ENCODE measurements at regions not wholly inside any gene's neighbourhood (a gene's known extent, or its start where the extent isn't known, plus 50 kb on each side); places are given as distances from the start of the nearest gene placed in this dataset.
"Not testable (repeated sequence)": the region's sequence is repeated elsewhere in the genome, so short reads cannot be mapped to it uniquely, and the experiment has no call there.

DNA sequence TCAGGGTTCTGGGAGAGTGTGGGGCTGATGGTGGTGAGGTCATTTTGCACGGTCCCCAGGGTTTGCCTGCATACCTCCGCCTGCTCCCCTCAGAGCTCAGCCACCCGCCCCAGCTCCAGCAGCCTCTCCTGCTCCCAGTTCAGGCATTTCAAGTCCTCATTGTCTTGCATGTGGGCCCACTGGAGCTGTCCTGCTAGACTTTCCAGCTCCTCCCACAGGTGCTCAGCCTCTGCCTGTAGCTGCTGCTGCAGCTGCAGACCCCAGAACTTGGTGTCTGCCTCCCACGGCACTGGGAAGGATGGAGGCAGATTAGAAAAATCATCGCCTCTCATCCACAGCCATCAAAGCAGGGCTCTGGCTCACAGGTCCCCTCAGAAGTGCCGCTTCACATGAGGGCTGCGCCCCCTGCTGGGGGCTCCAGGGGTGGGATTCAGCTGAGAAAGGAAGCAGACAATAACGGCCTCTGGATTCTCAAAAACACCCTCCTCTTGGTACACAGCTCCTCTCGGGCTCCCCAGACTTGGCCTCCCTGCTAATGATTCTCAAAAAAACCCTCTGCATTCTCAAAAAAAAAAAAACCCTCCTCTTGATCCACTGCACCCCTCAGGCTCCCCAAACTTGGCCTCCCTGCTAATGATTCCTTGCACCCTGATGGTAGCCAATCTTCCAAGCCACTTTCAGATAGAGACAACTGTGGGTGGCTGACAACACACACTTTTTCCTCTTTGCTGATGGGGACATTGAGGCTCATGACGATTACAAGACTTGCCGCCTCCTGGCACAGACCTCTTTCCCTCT is 89.3 kb upstream of the C2CD4B start:
- peaks cover 0 to 2% of the 10 kb centered on the region in 2 donors for H3K9me3 Mint-ChIP-seq
- no peak overlapping the region for H3K27ac Mint-ChIP-seq
- H3K36me3 Mint-ChIP-seq: no peaks in the 10 kb centered on the region
- H3K4me3 Mint-ChIP-seq: no peak overlapping the region
- no peaks in the 10 kb centered on the region for H3K4me1 Mint-ChIP-seq
- no peak for DNase-seq
- peaks cover 20 to 21% of the 10 kb centered on the region in 2 donors for H3K27me3 Mint-ChIP-seq
- peak; percentile 60 to 63 for ATAC-seq (replicated peaks)

DNA sequence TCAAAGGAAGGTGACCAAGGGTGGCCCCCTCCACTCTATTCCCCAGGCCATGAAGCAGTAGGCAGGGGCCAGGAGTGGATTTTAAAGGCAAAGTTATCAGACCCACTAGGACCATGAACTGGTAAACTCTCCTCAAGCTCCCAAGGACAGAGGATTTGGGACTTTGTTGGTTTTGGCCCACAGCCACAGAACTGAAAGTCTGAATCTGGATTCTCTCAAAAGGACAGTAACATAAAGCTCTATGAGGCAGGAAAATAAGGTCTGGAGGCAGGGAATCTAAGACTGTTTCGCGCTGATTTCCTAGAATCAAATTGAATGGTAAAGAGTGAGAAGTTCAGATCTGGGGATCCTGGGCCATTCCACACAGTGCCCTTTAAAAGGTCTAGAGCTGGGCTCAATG is 91.3 kb upstream of the C2CD4B start:
- H3K9me3 Mint-ChIP-seq; ATAC-seq (replicated peaks); H3K4me3 Mint-ChIP-seq; DNase-seq; H3K27ac Mint-ChIP-seq; H3K36me3 Mint-ChIP-seq; H3K4me1 Mint-ChIP-seq: not testable (repeated sequence)
- peaks cover 20 to 21% of the 10 kb centered on the region in 2 donors for H3K27me3 Mint-ChIP-seq

DNA sequence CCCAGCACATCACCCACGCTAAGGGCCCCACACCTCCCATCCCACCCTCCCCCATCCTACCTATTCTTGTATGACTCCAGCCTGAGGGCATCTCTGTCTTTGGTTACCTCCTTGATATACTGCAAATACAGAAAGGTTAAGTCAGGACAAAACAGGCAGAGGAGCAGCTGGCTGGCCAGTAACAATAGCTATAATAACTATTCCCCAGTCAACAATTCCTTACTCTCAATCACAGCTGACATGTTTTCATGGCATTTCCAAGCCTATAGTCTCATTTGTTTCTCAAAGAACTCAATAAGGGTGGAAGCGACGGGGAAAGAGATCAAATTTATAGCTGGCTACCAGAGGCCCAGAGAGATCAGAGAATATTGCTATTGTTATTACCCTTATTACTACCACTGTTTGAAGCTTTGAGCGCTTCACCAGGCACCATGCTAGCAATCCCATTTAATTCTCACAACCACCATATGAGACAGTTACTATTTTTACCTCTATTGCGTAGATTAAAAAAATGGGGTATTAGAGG is 93.0 kb upstream of the C2CD4B start:
- no peak overlapping the region for H3K27ac Mint-ChIP-seq
- H3K36me3 Mint-ChIP-seq: no peaks in the 10 kb centered on the region
- H3K4me3 Mint-ChIP-seq: no peak overlapping the region
- no peaks in the 10 kb centered on the region for H3K4me1 Mint-ChIP-seq
- DNase-seq (no peak), ATAC-seq (replicated peaks) (no peak)
- peaks cover 13 to 15% of the 10 kb centered on the region in 2 donors for H3K27me3 Mint-ChIP-seq
- H3K9me3 Mint-ChIP-seq: peaks cover 17 to 18% of the 10 kb centered on the region in 2 donors

DNA sequence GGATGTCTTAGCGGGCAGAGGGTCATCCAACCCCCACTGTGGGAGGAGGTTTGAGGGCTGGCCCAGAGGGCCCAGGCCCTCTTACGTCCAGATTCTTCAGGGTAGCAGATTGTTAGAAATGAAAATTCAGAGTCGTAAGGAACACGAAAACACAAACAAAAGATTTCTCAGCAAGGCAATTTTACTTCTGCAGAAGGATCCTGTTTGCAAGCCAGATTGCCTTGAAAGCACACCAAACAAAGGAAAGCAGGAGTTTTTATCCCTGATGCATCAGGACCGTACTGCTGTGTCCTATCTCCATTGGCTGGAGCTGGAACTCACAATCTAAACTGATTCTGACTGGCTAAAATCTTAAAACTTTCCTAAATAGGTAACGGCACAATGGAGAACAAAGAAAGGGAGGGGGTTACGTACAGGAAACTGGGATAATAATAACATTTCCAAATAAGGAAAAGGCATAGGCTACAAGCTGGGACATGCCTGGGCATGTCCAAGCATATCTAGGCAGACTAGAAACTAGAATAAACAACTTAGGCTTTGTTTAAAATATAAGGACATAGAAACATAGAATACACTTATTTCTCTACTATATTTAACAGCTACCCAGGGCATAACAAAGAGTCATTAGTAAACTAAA is 97.3 kb upstream of the C2CD4B start:
- ATAC-seq (replicated peaks) (no peak), DNase-seq (no peak)
- Mint-ChIP-seq H3K27ac (no peak overlapping the region), H3K36me3 (no peaks in the 10 kb centered on the region), H3K9me3 (peaks cover 27 to 30% of the 10 kb centered on the region in 2 donors), H3K4me3 (no peak overlapping the region), H3K27me3 (no peaks in the 10 kb centered on the region), H3K4me1 (no peaks in the 10 kb centered on the region)

DNA sequence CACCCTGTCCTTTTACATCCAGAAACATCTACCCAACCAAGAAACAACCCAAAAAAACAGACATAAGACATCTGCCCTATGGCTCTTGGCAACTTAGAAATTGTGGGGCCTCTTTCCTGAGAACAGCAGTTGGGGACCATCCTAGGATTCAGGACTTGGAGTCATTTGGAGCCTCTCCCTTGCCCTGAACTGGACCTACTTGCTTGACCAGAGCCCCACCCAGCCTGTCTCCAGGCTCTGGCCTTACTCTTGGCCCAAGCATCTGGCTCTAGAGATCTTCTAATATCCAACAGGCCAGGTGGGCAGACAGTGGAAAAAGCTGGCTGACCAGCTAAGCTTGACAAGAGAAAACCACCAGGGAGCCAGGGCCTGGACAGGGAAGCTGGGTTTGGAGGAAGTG is 99.1 kb upstream of the C2CD4B start:
- Mint-ChIP-seq H3K36me3 (no peaks in the 10 kb centered on the region), H3K4me1 (no peaks in the 10 kb centered on the region), H3K4me3 (no peak overlapping the region), H3K9me3 (peaks cover 35 to 38% of the 10 kb centered on the region in 2 donors), H3K27me3 (no peaks in the 10 kb centered on the region), H3K27ac (no peak overlapping the region)
- ATAC-seq (replicated peaks) (no peak), DNase-seq (no peak)

DNA sequence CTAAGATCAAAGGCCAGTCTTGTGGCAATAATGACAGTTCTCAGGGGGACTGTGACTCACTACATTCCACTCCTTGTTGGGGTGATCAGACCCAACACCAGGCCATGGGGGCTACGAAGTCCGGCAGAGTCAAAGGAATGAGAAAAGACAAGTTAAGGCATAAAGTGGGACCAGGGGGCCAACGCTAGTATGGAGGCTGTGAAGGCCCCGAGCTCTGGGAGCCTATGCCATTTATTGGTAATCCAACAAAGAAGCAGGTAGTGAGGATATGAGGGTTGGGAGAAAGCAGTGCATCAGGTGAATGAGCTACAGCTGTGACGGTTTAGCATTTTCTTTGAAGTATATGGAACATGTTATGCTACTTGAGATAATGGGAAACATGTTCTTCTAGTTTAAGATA is 104.4 kb upstream of the C2CD4B start:
- Mint-ChIP-seq H3K9me3 (peaks cover 18 to 24% of the 10 kb centered on the region in 2 donors), H3K36me3 (peaks cover 0 to 11% of the 10 kb centered on the region in 2 donors), H3K27me3 (no peaks in the 10 kb centered on the region), H3K4me1 (no peaks in the 10 kb centered on the region), H3K27ac (no peak overlapping the region), H3K4me3 (no peak overlapping the region)
- no peak for DNase-seq
- no peak for ATAC-seq (replicated peaks)

DNA sequence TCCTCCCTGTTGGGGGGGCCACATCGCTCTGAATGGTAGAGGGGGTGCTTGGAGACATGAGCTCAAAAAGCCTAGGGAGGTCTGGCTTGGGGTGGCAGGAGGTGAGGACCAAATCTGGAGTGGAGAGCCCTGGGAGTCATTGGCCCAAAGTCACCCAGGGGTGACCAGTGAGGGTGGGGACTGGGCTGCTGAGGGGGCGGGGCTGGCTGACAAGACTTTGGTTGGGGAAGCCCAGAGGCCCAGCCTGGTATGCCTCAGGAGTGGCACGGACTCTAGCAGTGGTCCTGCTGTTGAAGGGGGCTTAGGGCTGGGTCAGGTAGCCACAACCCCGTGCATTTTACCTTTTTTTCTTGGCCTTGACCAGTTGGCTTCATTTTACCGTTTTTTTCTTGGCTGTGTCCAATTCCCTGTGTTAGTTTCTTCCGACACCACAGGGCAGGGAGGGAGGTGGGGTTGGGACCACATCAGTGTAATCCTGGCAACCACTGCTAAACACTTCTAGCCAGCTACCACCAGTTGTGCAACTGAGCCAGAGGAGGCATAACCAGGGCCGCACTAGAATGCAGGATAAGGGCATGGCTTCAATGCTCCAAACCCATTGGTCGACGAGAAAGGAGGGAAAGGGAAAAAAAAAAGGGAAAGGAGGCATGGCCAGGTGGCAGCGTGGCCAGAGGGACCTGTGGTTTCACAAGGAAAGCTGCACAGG is 105.3 kb upstream of the C2CD4B start:
- Mint-ChIP-seq H3K36me3 (peaks cover 0 to 11% of the 10 kb centered on the region in 2 donors), H3K9me3 (peaks cover 18 to 22% of the 10 kb centered on the region in 2 donors), H3K4me1 (no peaks in the 10 kb centered on the region), H3K27me3 (no peaks in the 10 kb centered on the region), H3K27ac (no peak overlapping the region), H3K4me3 (no peak overlapping the region)
- no peak for ATAC-seq (replicated peaks)
- DNase-seq: no peak

DNA sequence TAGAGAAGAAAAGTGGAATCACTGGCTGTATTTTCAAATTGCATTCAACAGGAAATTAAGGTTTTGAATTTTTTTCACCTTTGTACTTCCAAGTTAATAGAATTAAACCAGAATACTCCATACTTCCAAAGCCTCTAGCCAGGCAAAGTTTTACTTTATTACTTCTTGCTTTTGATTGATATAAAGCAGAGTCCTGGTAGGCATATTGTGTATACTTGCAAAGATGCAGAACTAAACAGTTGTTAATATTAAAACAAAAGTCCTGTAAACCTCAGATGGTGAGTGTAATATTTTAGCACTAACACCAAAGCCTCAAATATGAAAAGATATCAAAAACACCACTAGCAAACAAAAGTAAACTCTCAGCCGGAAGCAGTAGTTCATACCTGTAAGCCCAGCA is 107.2 kb upstream of the C2CD4B start:
- no peak for DNase-seq
- H3K27me3 Mint-ChIP-seq: no peaks in the 10 kb centered on the region
- no peak overlapping the region for H3K4me3 Mint-ChIP-seq
- H3K4me1 Mint-ChIP-seq: no peaks in the 10 kb centered on the region
- H3K9me3 Mint-ChIP-seq: peaks cover 11 to 24% of the 10 kb centered on the region in 2 donors
- ATAC-seq (replicated peaks): no peak
- peaks cover 0 to 11% of the 10 kb centered on the region in 2 donors for H3K36me3 Mint-ChIP-seq
- H3K27ac Mint-ChIP-seq: no peak overlapping the region

DNA sequence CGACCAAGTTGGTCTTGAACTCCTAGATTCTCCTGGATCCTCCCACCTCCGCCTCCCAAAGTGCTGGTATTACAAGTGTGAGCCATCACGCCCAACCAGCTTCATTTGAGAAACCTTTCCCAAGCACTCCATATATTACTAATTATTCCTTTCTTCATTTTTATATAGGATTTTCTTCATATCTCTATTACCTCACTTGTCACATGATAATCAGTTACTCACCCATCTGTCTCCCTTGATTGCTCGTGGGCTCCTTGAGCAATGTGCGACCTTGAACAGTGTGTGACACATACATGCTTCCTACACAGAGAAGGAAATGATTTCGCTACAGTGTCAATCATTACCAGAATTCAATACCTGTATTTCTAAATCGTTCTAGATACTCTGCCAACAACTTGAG is 110.7 kb upstream of the C2CD4B start:
- peaks cover 0 to 6% of the 10 kb centered on the region in 2 donors for H3K9me3 Mint-ChIP-seq
- H3K27ac Mint-ChIP-seq: no peak overlapping the region
- H3K4me3 Mint-ChIP-seq: no peak overlapping the region
- ATAC-seq (replicated peaks): no peak
- no peak for DNase-seq
- H3K4me1 Mint-ChIP-seq: no peaks in the 10 kb centered on the region
- no peaks in the 10 kb centered on the region for H3K27me3 Mint-ChIP-seq
- H3K36me3 Mint-ChIP-seq: peaks cover 0 to 2% of the 10 kb centered on the region in 2 donors

DNA sequence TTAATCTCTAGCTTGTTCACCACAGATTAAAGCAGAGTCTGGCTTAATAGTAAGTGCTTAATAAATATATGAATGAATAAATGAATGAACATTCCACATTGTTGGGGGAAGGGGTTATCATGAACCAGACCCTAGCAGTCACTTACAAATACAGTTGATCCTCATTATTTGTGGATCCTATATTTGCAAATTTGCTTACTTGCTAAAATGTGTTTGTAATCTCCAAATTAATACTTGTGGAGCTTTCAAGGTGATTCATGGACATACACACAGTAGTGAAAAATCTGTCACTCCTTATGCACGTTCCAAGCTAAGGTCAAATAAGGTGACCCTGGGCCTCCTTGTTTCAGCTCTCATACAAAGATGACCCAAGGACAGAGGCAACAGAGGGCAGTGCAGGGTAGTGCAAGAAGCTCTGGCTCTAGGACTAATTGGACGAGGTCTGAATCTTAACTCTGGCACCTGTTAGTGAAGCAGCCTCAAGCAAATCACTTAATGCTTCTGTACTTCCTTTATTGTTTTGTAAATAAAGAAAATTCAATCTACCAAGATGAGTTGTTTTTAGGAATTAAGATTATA is 112.8 kb upstream of the C2CD4B start:
- H3K27me3 Mint-ChIP-seq: peaks cover 0 to 4% of the 10 kb centered on the region in 2 donors
- H3K9me3 Mint-ChIP-seq: peaks cover 0 to 7% of the 10 kb centered on the region in 2 donors

DNA sequence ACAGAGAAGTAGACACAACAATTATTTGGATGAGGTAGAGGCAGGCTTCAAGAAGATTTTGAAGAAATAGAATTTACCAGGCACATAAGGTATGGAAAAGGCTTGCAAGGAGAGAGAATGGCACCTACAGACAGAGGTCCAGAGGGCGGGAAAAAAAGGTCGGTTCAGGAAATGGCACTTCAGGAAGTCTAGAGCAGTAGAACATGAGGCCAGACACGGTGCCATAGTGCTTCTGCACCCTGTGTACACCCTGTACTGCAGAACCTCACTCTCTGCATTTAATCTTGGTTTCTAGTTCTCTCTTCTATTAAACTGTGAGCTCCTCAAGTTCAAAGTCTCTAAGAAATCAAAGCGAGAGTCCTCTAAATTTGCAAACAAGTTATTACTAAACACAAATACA is 113.4 kb upstream of the C2CD4B start:
- no peaks in the 10 kb centered on the region for H3K36me3 Mint-ChIP-seq
- H3K4me1 Mint-ChIP-seq: no peaks in the 10 kb centered on the region
- no peak for DNase-seq
- H3K4me3 Mint-ChIP-seq: no peak overlapping the region
- H3K27ac Mint-ChIP-seq: no peak overlapping the region
- no peak for ATAC-seq (replicated peaks)
- peaks cover 0 to 4% of the 10 kb centered on the region in 2 donors for H3K27me3 Mint-ChIP-seq
- peaks cover 0 to 7% of the 10 kb centered on the region in 2 donors for H3K9me3 Mint-ChIP-seq

More for the DNA sequence above, 112.8 kb upstream of the C2CD4B start:
- ATAC-seq (replicated peaks) (no peak), DNase-seq (no peak)
- Mint-ChIP-seq H3K4me3 (no peak overlapping the region), H3K27ac (no peak overlapping the region), H3K36me3 (no peaks in the 10 kb centered on the region), H3K4me1 (no peaks in the 10 kb centered on the region)

DNA sequence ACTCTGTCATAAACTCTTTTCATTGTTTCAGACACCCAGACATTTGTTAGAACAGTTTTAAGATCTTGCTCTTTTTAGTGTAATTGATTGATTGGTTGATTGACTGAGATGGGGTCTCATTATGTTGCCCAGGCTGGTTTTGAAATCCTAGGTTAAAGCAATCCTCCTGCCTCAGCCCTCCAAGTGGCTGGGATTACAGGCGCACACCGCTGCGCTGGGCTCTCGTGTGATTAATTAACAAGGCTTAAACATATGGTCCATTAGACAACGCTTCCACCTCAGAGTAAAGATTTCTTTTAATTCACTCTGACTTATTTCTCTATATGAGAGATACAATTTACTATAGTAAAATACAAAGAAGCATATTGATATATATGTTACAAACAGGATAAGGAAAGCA is 114.0 kb upstream of the C2CD4B start:
- Mint-ChIP-seq H3K4me3 (no peak overlapping the region), H3K27me3 (peaks cover under 1 to 4% of the 10 kb centered on the region in 2 donors), H3K36me3 (no peaks in the 10 kb centered on the region), H3K27ac (no peak overlapping the region), H3K9me3 (peaks cover 0 to 7% of the 10 kb centered on the region in 2 donors), H3K4me1 (no peaks in the 10 kb centered on the region)
- no peak for DNase-seq
- ATAC-seq (replicated peaks): no peak

DNA sequence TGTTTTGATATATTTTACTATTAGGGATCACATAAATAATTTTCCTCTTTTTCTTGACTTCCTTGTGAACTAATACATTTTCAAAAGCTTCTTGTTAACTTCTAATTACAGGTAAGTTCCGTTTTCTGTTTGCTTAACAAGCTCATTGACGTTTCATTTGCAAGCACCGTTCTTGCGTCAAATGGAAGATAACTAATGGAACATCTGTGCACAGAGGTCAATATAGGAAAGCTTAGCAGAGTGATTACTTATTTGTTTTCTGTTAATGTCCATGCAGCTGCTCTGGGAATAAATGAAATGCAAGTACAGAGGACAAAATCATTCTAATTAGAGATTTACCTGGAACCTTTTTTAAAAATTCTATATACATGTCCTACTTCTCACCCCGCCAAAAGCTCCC is 115.5 kb upstream of the C2CD4B start:
- Mint-ChIP-seq H3K36me3 (no peaks in the 10 kb centered on the region), H3K9me3 (peaks cover 0 to 7% of the 10 kb centered on the region in 2 donors), H3K27me3 (peaks cover 4 to 11% of the 10 kb centered on the region in 2 donors), H3K27ac (no peak overlapping the region), H3K4me3 (no peak overlapping the region), H3K4me1 (no peaks in the 10 kb centered on the region)
- DNase-seq (no peak), ATAC-seq (replicated peaks) (no peak)

DNA sequence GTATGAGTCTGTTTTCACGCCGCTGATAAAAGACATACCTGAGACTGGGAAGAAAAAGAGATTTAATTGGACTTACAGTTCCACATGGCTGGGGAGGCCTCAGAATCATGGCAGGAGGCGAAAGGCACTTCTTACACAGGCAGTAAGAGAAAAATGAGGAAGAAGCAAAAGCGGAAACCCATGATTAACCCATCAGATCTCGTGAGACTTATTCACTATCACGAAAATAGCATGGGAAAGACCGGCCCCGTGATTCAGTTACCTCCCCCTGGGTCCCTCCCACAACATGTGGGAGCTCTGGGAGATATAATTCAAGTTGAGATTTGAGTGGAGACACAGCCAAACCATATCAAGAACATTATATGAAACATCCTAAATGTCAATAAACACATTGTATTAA is 116.7 kb upstream of the C2CD4B start:
- H3K27me3 Mint-ChIP-seq: peaks cover 4 to 14% of the 10 kb centered on the region in 2 donors
- not testable (repeated sequence) for DNase-seq; ATAC-seq (replicated peaks)

More for the DNA sequence above, 116.7 kb upstream of the C2CD4B start:
- not testable (repeated sequence) for H3K9me3 Mint-ChIP-seq, H3K4me3 Mint-ChIP-seq, H3K27ac Mint-ChIP-seq, H3K36me3 Mint-ChIP-seq, H3K4me1 Mint-ChIP-seq
